ENCODE measurements at regions not wholly inside any gene's neighbourhood (a gene's known extent, or its start where the extent isn't known, plus 50 kb on each side); places are given as distances from the start of the nearest gene placed in this dataset.

DNA sequence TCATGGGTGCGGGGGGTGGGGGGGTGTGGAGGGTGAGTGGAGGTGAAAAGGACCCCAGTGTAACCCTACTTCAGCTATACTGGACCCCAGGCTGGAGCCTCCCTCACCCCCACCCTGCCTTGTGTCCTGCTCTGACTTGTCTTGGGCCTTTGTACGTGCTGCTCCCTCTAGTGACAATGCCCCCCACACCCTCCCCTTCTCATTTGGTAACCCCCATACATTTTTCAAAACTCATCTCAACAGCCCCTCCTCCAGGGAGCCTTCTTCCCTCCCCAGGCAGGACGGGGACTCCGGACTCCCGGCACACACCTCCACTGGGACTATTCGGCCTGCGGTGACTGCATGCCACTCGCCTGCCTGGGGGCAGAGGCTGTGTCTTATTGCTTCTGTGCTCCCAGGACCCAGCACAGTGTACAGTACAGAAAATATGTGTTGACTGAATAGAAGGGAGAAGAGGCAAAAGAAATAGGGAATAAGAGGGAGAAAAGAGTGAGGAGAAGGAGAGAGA lies 108.2 kb downstream of the VEGFA start:
- TF ChIP-seq POLR2A (IDR thresholded peaks at IDR 0.05; ENCODE audit: extremely low read depth, insufficient read length), result no peak
- TF ChIP-seq, protein P1, sequence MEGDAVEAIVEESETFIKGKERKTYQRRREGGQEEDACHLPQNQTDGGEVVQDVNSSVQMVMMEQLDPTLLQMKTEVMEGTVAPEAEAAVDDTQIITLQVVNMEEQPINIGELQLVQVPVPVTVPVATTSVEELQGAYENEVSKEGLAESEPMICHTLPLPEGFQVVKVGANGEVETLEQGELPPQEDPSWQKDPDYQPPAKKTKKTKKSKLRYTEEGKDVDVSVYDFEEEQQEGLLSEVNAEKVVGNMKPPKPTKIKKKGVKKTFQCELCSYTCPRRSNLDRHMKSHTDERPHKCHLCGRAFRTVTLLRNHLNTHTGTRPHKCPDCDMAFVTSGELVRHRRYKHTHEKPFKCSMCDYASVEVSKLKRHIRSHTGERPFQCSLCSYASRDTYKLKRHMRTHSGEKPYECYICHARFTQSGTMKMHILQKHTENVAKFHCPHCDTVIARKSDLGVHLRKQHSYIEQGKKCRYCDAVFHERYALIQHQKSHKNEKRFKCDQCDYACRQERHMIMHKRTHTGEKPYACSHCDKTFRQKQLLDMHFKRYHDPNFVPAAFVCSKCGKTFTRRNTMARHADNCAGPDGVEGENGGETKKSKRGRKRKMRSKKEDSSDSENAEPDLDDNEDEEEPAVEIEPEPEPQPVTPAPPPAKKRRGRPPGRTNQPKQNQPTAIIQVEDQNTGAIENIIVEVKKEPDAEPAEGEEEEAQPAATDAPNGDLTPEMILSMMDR (IDR thresholded peaks at IDR 0.05; ENCODE audit: low read depth, low read length), result no peak
- TF ChIP-seq, protein P2, sequence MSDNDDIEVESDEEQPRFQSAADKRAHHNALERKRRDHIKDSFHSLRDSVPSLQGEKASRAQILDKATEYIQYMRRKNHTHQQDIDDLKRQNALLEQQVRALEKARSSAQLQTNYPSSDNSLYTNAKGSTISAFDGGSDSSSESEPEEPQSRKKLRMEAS (IDR thresholded peaks at IDR 0.05; ENCODE audit: low read depth, low read length), result no peak

Measured in NB4 (cell line).